ENCODE measurements at regions not wholly inside any gene's neighbourhood (a gene's known extent, or its start where the extent isn't known, plus 50 kb on each side); places are given as distances from the start of the nearest gene placed in this dataset.

DNA sequence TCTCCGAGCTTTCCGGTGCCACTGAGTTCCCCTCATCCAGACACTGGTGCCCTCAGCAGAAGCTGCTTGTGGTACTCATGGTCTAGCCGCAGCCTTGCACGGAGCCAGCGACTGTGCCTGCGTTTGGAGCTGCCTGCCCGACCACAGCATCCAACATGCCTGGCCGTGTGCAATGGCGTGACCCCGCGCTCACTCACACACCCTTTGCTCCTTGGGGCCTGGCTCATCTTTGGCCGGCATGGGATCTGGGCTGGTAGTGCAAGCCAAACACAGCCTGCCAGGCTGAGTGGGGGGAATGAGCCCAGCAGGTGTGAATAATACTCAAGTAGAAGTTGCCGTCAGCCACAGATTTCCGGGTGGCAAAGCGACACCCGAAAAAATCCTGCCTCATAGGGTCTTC, 1178.7 kb upstream of the GBE1 start:
- DNase-seq (ENCODE audit: low read depth): no peak

DNA sequence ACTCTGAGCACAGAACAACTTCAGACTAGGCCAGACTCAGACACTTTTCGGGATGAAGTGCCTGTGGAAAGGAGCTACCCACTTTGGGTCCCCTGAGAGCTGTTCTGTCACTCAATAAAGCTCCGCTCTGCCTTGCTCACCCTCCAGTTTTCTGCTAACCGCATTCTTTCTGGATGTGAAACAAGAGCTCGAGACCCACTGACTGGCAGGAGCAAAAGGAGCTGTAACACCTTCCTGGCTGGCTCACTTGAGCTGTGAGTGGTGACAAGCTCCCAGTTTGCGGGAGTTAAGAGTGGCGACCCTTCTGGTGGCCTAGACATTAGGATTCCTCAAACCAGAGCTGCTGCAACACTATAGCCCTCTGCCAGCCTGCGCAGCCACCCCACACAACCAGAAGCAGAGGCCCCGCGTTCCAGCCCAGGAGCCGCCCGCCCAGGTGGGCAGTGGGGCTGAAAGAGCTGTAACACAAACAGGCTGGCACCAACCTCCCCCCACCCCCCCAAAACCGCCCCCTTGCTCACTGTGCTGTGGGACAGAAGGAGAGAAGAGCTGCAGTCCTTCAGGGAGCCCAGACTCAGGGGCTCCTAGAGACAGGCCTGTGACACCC, 1178.1 kb upstream of the GBE1 start:
- no peak for DNase-seq (ENCODE audit: low read depth)

DNA sequence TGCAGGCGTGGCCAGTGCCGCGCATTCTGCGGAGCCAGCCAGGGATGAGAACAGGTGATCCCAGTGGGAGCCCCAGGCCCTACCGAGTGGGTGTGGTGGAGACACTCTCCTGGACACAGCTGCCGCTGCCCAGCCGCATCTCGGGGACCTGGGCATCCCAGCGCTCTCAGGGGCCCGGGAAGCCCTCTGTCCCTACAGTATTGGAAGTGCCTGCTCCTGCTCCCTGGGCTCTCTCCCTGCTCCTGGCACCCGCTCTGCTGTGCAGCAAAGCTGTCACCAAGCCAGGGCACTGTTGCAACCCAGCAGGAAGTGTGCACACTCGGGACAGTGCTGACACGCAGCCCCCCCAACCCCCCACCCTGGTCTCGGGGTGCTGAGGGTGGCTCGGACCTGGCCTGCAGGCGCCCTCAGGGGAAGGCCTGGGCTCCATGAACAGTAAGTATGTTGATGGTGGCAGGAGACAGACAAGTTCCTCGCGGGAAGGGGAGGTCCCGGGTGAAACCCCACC, 1177.4 kb upstream of the GBE1 start:
- no peak for DNase-seq (ENCODE audit: low read depth)

DNA sequence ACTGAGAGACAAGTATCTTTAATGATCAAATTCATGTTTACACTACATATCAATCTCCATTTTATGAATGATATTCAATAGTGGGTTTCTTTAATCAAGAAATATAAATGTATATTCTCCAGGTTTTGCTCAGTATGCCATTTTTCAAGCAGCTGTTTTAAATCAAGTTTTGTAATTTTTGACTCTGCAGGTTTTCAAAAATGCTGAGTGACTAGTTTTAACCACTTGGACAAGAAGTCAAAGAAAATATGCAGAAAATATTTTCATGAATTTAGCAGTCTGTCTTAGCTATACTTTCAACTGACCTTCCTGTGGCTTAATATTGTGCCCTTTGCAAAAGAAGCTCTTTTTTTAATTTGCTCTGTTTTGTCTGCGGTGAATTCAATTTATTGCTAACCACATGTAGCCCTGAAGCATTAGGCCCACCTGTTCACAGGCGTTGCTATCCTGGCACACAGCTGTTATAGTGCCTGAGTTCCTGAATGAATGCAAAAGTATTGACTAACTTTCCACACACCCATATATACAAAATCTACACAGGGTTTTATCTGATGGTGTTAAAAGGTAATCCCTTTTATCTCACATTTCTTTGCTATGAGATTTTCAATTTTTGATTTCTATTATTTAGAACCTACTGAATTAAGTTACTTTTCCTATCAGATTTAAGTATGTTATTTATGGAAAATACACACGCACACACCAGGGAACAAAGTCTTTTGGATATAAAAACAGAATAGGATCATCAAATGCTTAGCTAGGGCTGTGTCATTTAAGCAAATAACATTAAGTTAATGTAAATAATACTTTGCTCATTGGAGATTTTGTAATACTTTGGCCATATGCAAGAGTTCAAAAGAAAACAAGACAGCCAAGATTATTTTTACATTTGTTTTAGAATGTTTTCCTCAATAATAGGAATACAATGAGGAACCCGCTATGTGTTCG, 1166.1 kb upstream of the GBE1 start:
- DNase-seq (ENCODE audit: low read depth): no peak

DNA sequence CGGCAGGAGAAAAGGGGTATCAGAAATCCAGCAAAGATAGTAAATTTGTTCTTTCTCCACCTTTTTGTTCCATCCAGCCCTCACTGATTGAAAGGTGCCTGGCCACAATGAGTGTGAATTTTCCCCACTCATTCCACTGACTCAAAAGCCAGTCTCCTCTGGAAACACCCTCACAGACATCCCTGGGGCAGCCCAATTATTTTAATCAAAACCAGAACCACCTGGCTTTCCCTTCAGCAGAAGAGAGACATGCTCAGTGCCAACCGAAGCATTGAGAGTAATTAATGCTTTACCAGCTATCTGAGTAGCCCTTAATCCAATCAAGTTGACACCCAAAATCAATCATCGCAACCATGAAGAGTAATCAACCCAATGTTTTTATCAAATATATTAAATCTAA, 1129.6 kb upstream of the GBE1 start:
- DNase-seq (ENCODE audit: low read depth): no peak

DNA sequence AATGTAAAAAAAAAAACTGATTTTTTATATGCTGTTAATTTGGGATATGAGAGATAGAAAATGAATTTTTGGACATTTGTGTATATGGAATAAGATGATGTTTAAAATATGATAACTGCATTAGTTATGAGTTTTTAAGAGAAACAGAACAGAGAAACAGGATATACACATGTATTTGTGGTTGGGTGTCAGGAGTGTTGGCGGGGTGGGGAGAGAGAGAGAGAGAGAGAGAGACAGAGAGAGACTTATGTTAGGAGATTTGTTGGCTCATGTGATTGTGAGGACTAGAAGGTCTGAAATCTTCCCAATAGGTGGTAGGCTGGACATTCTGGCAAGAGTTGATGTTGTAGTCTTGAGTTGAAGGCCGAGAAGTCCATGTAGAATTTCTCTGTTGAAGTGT, 1121.6 kb upstream of the GBE1 start:
- DNase-seq (ENCODE audit: low read depth): no peak

DNA sequence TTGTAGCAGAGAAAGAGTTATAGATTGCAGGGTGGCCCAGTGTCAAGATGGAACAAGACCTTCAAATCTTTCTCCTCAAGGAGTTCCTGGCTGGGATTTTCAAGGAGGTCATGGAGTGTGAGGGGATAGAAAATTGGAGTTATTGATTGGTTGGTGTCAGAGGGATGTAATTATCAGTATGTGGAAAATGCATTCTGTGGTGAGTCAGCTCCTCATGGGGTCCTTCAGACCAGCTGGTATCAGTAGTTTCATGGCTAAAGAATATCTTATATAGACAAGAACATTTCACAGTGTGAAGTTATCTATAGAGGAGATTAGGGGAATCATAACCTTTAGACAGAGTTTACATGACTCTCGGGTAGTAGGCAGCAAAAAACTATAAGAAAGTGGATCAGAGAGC, 1114.0 kb upstream of the GBE1 start:
- no peak for DNase-seq (ENCODE audit: low read depth)

DNA sequence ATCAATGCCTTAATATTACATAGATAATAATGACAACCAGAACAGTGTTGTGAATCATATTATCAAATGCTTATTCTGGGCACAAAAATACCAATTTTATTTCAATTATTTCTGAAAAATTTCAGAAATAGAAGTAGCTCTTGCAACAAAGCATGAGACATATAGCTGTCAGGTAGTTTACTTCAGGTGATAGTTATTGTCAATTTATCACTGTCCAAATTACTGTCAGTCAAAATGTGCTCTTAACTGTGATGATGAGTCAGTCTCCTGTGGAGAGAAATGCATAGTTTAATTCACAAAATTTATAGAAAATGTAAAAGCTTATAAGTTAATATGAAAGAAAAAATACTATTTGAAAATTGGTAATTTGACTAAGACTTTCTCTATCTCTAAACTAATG, 1078.4 kb upstream of the GBE1 start:
- DNase-seq (ENCODE audit: low read depth): no peak

DNA sequence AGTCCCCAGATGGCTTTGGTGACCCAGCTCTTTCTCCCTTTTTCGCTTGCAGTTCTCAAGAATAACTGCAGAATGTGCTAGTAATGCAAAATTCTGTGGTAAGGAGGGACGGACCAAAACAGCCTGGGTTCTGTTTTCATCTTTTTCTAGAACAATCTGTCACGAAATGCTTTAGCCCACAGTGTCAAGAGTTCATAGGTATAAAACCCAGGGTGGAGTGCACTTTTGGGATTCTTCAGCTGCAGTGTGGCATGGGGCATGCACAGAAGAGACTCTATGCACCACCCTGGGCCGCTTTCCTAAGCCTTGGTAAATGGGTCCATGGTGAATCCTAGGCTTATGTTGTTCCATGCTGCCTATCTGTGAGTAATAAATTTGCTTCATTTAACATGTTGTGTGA, 1072.7 kb upstream of the GBE1 start:
- no peak for DNase-seq (ENCODE audit: low read depth)

DNA sequence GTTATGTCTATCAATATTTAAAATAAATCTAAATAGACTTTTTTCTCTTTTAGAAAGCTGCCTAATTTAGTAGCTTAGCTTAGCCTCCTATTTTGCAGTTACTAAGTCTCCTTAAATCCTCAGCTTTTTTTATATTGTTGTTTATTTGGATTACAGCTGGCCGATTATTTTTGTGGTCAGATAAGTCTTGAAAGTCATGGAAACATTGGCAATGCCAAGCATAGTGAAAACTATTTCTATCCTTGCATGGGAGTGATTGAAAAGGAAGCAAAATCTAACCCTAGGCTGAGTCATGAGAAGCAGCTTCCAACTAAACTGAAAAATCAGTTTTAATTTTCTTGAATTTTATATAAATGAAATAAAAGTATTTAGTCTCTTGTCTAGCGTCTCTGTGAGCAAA, 1063.0 kb upstream of the GBE1 start:
- DNase-seq (ENCODE audit: low read depth): no peak

DNA sequence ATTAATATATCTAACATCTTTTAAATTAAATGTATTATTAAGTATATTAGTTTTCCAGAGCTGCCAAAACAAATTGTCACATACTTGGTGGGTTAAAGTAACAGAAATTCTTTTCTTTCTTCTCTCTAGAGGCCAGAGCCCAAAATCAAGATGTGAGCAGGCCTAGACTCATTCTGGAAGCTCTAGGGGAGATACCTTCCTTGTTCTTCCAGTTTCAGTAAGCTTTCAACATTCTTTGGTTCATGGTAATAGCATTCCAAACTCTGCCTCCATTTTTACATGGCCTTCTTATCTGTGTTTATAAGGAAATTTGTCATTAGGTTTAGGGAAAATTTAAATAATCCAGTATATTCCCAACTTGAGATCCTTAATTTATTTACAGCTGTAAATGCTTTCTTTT, 1054.6 kb upstream of the GBE1 start:
- DNase-seq (ENCODE audit: low read depth): no peak

DNA sequence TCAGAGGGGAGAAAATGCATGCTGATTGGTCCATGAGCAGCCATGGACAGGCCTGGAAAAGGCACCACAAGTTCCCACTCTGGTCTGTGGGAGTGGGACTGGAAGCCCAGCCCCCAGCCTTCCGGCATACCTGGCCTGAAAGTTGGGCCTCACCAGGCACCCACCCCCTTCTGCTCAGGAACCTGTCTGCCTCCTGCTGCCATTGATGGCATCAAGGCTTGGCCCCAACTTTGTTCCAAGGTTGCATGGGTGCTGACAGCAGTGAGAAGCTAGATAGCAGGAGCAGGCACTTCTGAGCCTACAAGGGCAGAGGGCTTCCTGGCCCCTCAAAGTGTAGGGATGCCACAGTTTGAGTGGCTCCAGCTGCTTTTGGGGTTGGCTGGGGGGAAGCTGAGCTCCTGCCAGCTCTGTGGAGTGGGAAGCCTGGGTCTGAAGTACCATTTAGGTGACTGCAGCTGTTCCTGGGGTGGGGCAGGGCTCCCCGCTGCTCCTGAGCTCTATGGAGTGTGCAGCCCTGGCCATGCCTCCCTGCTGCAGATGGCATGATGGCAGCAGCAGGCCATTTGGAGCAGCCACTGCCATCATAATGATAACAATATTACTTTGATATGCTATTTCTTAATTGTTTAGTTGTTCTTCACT, 1054.1 kb upstream of the GBE1 start:
- no peak for DNase-seq (ENCODE audit: low read depth)

DNA sequence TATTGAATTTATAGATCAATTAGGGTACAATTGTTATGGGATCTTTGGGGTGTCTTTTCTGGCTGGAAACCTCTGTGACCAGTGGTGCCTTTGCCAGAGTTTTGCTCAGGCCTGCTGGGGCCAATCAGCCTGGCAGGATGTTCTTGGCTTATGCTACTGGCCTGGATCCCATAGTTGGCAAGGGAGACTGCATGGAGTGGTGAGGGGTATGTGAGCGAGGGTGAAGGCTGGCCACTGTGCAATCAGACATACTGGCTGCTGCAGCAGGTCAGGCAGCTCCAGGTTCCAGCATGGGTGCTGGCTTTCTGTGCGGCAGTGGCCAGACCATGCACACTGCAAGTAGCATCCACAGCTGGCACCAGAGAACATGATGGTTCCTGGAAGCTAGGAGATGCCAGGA, 1053.2 kb upstream of the GBE1 start:
- no peak for DNase-seq (ENCODE audit: low read depth)

DNA sequence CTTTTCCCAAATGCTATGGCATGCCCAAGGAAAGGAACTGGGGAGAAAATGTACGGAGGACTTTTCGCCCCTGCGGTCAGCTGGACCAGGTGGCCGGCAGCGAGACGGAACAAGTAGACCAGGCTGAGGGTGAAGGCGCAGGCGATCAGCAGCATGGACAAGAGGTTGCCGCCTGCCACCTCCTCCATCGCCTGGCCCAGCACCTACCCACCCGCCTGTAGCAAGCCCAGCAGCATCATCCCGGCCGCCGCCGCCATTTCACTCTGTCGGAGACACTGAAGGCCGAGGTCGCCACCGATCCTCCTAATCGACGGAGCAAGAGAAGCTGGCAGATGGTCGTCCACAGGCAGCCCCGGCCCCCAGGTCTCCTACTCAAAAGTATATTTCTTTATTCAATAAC, 1046.3 kb upstream of the GBE1 start:
- no peak for DNase-seq (ENCODE audit: low read depth)

DNA sequence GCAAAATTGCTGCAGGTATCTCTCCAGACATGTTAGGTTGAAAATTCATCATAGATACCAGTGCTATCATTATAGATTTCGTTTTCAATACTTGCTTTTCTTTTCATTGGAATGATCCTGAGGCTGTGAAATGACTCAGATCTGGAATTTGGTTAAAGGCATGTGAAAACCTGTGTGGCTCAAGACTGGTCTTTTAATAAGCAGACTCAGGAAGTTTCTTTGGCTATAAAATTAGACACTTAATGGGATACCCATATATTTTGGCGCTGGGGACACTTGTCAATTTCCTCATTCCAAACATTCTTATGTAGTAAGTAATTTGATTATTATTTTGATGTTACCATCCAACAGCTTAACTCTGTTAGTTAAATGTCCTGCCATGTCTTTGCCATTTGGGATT, 1041.1 kb upstream of the GBE1 start:
- DNase-seq (ENCODE audit: low read depth): no peak

DNA sequence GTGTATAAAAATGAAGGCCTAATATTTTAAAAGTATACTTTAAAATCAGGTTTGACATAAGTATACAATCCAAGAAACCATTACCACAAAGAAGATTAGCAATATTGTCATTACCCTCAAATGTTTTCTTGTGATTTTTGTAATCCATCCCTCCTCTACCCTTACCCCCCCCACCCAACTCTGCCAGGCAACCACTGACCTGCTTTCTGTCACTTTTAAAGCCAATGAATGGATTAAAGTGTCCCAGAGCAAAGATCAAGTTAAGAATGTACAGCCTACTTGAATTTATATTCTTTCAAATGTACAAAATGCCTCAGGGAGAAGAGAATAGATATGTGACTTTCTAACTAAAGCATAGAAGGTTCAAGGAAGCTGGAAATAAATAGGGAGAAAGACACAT, 1038.8 kb upstream of the GBE1 start:
- no peak for DNase-seq (ENCODE audit: low read depth)

DNA sequence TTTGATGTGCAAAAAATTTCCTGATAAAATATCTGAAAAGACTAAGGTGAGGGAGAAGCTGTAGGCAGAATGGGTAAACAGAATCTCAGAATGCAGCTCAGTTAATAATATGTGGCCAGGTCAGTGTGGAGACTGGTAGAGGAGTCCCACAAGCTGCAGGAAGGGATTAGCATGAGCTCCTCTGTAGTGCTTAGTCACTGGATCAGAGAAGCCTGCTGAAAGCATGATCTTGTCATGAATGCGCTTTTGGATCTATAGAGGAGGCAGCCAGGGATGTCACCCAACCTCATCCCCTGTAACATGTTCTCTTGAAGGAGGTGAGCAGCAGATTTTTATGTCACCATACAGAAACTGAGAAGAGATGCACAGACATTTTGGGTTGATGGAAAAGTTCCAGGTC, 1035.3 kb upstream of the GBE1 start:
- no peak for DNase-seq (ENCODE audit: low read depth)

DNA sequence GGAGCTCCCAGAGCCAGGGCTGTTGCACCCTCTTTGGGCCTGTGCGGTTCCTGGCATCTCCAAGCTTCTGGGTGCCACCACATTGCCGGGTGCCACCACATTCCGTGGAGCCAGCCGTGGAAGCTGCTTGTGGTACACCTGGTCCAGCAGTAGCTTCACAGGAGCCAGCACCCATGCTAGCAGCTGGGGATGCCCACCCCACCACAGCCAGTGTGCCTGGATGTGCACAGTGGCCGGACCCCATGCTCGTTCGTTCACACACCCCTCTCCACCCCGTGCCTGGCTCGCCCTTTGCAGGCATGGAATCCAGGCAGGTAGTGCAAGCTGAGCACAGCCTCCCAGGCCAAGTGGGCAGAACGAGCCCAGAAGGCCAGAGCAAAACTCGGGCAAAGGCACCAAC, 1029.8 kb upstream of the GBE1 start:
- DNase-seq (ENCODE audit: low read depth): no peak

DNA sequence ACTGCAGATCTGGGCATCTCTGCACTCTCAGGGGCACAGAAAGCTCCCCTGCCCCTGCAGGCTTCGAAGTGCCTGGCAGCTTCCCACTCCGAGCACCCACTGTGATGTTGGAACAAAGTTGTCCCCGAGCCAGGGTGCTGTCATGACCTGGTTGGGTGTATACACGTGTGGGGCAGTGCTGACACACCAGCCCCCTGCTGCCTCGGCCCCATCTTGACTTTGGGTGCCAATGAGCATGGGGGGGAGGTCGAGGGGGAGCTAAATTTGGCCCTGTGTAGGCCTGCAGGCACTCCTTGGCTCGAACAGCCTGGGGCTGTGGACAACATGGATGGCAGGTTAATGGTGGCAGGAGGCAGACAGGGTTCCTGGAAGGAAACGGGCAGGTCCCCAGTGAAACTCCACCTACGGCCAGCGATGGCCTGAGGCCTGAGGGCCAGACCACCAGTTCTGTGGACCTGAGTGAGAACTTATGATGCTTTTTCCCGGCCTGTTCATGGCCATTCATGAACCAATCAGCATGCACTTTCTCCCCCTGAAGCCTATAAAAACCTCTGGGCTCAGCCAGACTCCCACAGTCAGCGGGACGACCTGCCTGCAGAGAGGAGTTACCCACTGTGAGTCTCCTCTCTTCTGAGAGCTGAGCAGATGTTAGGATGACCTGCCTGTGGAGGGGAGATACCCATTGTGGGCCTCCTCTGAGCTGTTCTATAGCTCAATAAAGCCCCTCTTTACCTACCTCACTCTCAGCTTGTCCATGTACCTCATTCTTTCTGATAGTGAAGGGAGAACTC, 1029.1 kb upstream of the GBE1 start:
- DNase-seq (ENCODE audit: low read depth): no peak

DNA sequence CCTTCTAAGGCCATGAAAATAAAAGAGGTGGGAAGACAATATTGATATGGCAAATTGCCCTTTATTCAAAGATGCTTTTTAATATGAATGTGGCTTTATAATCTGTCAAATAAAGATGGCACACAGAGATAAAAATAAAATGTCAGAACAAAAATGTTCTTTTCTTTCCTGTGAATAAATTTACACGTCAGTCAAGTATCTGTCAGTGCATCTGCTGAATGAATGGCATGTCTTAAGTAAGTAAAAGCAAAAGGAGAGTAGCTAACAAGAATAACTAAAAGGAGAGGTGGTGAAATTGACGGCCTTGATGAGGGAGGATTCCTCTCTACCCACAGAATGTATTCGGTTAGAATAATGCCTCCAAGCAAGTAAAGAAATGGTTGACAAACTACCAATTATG, 1021.7 kb upstream of the GBE1 start:
- no peak for DNase-seq (ENCODE audit: low read depth)

DNA sequence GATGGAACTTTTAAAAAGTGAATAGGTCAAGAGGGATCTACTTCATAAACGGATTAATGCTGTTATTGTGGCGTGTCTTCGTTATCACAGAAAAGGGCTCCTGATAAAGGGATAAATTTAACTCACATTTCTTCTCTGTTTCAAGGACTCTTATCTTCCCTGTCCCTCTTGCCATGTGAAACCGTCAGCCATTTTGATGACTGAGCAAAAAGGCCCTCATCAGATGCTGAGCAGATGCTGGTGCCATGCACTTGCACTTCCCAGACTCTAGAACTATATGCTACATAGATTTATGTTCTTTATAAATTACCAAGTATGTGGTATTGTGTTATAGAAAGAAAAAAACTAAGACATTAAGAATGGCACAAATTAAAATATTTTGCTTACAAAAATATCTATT, 1011.8 kb upstream of the GBE1 start:
- DNase-seq (ENCODE audit: low read depth): no peak

DNA sequence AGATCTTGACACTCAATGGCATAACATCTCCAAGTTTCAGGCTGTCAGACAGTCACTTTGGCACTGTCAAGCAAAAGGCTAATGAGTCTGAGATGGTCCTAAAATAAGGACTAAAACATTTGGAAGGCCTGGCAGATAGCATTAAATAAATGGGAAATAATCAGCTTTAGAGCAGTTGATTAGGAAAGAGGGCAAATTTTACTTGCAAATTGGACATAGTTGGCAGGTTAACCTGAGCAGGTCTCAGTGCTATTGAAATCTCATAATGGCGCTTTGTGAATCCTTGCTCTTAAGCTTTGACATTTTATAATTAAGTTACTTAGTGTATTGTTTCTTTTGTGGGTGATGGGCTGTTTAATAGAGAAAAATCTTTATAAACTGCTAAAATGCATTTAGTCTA, 1003.1 kb upstream of the GBE1 start:
- DNase-seq (ENCODE audit: low read depth): no peak
